IPS-NIHi11 (cell line): ENCODE measurements at regions not wholly inside any gene's neighbourhood (a gene's known extent, or its start where the extent isn't known, plus 50 kb on each side); places are given as distances from the start of the nearest gene placed in this dataset.
"Not testable (repeated sequence)": the region's sequence is repeated elsewhere in the genome, so short reads cannot be mapped to it uniquely, and the experiment has no call there.

Experiments
- DNase-seq: peaks from one replicate; pipeline ENCODE4 v3.0.0; 2012; ENCODE audit warnings: mixed read lengths, low spot score

DNA sequence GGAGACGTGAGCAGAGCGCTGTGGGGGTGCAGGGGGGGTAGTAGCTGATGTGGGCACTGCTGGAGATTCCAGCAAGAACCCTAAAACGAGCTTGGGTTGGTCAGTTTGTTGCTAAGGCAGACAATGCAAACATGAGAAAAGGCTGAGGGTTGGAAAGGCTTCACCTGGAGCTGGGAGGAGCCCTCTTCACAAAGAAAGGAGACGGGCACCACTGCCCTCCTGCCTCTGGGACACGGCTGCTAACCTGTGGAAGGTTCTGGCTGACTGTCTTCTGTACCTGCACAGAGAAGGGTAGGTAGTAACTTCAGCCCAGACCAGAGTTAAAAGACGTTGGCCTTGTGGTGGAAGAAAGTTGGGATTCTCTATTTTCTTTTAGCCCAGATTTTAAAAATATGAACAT, 108.7 kb downstream of the SUCLA2 start:
- DNase-seq = no peak

DNA sequence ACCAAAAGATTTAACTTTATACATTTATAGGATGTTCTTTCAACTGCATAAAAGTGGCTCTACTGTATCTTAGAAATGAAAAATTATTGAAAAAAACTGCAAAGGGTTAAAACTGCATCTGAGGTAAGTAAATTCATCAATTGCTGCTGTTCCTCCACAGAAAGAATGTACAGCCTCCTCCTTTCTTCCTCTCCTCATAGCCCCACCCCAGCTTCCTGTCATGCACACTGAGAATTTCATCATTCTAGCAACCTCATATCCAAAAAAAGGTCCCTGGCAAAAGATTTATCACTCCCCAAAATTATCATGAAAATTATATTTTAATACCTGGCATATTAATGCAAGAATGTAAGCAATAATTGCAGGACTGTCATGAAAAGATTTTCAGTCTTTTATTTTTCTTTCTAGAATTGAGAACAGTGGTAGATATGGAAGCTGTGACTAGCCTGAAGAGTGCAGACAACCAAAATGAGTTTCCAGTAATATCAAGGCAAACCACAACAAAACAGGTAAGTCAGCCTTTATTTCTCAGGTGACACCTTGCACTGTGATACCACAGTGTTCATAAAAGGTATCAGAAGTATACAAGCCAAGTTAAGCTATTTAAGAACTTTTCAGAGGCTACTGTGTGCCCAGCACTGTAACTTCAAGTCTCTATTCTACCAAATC, 110.8 kb downstream of the SUCLA2 start:
- DNase-seq = no peak

DNA sequence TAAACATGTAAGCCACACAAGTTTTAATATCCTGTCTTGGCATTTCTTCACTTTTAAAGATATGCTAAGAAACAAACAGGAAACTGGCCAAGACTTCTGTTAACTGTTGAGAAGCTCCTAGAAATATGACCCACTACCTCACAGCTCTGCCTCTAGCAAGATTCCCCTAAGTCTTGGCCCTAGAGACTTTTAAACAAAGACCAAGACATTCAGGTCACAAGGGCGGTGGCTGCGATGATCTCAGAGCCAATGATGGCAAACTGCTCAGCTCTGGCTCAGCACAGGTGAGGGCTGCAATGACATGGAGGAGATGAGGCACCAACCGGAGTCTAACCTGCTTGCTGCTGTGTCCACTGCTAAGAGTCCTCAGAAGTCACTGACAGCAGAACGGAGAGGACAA, 114.8 kb downstream of the SUCLA2 start:
- no peak for DNase-seq

- DNase-seq = no peak
These were observed 125.9 kb downstream of the SUCLA2 start for GRCh38 chr13:47875201-47875600.

GRCh38 chr13:47873987-47874386, 127.1 kb downstream of the SUCLA2 start:
- DNase-seq = not testable (repeated sequence)

DNA sequence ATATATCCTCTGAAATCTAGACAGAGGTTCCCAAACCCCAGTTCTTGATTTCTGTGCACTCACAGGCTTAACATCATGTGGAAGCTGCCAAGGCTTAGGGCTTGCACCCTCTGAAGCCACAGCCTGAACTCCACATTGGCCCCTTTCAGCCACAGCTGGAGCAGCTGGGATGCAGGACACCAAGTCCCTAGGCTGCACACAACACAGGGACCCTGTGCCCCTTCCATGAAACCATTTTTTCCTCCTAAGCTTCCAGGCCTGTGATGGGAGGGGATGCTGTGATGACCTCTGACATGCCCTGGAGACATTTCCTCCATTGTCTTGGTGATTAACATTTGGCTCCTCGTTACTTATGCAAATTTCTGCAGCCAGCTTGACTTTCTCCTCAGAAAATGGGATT, 127.8 kb downstream of the SUCLA2 start:
- not testable (repeated sequence) for DNase-seq

GRCh38 chr13:47869776-47870175, 131.3 kb downstream of the SUCLA2 start:
- DNase-seq = no peak

- no peak for DNase-seq
These were observed 135.2 kb downstream of the SUCLA2 start for GRCh38 chr13:47865883-47866282.

DNA sequence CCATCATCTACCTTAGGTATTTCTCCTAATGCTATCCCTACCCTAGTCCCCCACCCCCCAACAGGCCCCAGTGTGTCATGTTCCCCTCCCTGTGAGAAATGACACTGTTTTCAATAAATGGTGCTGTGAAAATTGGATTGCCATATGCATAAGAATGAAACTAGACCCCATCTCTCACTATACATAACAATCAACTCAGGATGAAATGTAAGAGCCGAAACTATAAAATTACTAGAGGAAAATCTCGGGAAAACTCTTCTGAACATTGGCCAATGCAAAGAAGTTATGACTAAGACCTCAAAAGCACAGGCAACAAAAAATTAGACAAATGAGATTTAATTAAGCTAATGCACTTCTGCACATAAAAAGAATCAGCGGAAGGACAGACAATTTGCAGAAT, 138.2 kb downstream of the SUCLA2 start:
- DNase-seq = no peak

- DNase-seq = no peak
These were observed 141.9 kb downstream of the SUCLA2 start for GRCh38 chr13:47859165-47859564.

GRCh38 chr13:47858042-47859025, 142.7 kb downstream of the SUCLA2 start:
- no peak for DNase-seq

GRCh38 chr13:47853236-47853635, 147.8 kb downstream of the SUCLA2 start:
- DNase-seq = no peak

DNA sequence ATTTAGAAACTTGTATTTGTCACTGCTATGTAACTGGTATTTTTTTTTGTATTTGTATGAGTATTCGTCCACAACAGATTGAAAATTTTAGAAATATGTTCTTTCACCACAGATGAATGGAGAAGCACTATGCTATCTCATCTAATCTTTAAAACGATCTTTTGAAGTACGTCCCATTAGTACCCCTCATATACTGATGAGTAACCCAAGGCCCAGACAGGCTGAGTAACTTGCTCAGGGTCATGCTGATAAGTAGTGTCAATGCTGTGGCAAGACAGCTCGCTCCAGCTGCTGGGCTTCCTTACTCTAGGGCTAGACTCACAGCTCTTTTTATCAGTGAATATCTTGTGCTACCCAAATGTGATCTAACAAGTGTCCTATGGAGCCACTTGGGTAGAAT, 154.2 kb downstream of the SUCLA2 start:
- DNase-seq = no peak

DNA sequence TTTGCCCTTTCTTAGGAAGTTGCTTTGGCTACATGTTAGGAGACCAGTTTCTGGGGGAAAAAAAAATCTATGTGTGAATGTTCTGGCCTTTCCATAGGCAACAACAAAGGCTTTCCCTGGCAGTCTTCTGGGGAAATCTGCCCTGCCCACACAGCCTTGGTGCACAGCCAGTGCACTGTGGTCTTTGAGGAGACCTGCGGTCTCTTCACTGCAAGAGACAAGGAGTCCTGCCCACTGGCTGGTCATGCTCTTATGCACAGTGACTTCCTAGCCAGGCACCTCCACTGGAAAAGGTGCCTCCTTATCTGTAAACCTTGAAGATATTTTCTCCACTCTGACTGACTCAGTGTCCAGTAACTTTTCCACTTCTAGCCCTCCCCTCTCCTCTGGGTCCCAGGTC, 155.1 kb downstream of the SUCLA2 start:
- no peak for DNase-seq

DNA sequence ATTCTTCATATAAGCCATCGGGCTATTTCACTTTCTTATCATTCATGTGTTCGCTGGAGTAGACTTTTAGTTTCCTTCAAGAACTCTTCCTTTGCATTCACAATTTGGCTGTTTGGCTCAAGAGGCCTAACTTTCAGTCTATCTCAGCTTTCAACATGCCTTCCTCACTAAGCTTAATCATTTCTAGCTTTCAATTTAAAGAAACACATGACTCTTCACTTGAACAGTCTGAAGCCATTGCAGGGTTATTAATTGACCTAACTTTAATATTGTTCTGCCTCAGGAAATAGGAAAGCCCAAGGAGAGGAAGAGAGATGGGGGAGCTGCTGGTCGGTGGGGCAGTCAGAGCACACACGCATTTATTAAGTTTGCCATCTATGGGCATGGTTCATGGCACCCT, 158.1 kb downstream of the SUCLA2 start:
- DNase-seq = no peak

DNA sequence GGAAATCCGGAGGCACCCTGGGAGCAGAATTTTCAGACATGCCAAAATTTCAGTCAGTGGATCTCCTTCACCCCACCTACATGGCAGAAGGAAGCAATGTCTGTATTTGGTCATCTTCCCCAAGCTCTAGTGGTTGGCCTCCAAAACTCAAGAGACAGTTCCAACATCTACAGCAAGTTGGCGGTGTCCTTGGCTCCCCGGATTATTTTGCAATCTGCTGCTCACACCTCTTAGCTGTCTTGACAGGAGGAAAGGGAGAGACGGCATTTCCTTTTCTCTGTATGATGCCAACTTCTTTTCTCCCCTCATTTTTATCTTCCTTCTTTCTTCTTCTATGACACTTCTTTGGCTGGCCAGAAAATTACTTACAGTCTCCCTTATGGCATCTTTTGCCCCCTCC, 159.9 kb downstream of the SUCLA2 start:
- no peak for DNase-seq

- DNase-seq = no peak
These were observed 163.2 kb downstream of the SUCLA2 start for GRCh38 chr13:47837906-47838305.

GRCh38 chr13:47837104-47837880, 163.8 kb downstream of the SUCLA2 start:
- no peak for DNase-seq

- no peak for DNase-seq
These were observed 165.4 kb downstream of the SUCLA2 start for GRCh38 chr13:47835470-47836228.

GRCh38 chr13:47832458-47832972, 168.6 kb downstream of the SUCLA2 start:
- no peak for DNase-seq

- DNase-seq = no peak
These were observed 169.8 kb downstream of the SUCLA2 start for GRCh38 chr13:47831265-47831664.

GRCh38 chr13:47829690-47830089, 171.4 kb downstream of the SUCLA2 start:
- DNase-seq = no peak
